CD4-positive, alpha-beta memory T cell (primary cell): ENCODE measurements at regions not wholly inside any gene's neighbourhood (a gene's known extent, or its start where the extent isn't known, plus 50 kb on each side); places are given as distances from the start of the nearest gene placed in this dataset.

Experiments used
- CTCF ChIA-PET: fragments of 350-600 bp; sonication (Branson Sonifier 250); formaldehyde crosslinking; loops from one replicate; lab custom pipeline; 2021; ENCODE audit warnings: inconsistent platforms; ENCODE audit not compliant: partially characterized antibody; lab: Charles Lee
- POLR2A ChIA-PET: fragments of 350-600 bp; sonication (Branson Sonifier 250); formaldehyde crosslinking; loops from one replicate; lab custom pipeline; 2021; ENCODE audit not compliant: partially characterized antibody; lab: Charles Lee
- DNase-seq, 5 donors: peaks; one replicate each; pipeline versions ENCODE4 v3.0.0 to v3.0.0-alpha.2; 2020 to 2022; ENCODE audit warnings: mixed read lengths in 1 of 5
- H3K27ac ChIP-seq: one replicate; pipeline ENCODE4 v1.7.0; 2013; ENCODE audit warnings: low read depth, low read length
- H3K27me3 ChIP-seq: 2 replicates; pipeline ENCODE4 v1.7.0; 2013; ENCODE audit warnings: mild to moderate bottlenecking, low read length, moderate library complexity; ENCODE audit not compliant: insufficient read depth
- H3K36me3 ChIP-seq: 2 replicates; pipeline ENCODE4 v1.7.0; 2013; ENCODE audit warnings: mild to moderate bottlenecking, low read length, moderate library complexity; ENCODE audit not compliant: insufficient read depth
- H3K4me1 ChIP-seq: 2 replicates; pipeline ENCODE4 v1.7.0; 2013; ENCODE audit warnings: mild to moderate bottlenecking, low read length, moderate library complexity; ENCODE audit not compliant: insufficient read depth
- H3K4me3 ChIP-seq, 2 donors: one replicate each; pipeline ENCODE4 v1.7.0; 2013; ENCODE audit warnings: low read length in 2 of 2, mild to moderate bottlenecking in 1 of 2
- H3K9me3 ChIP-seq, 2 donors: one replicate each; pipeline ENCODE4 v1.7.0; 2013; ENCODE audit warnings: low read length in 2 of 2, control low read depth in 1 of 2; ENCODE audit not compliant: control insufficient read depth in 1 of 2
- H3K27ac Mint-ChIP-seq, 7 donors: one replicate each; pipeline ENCODE4 v1.8.0; 2020 to 2021; ENCODE audit warnings: mixed read lengths in 7 of 7, mild to moderate bottlenecking in 6 of 7, inconsistent platforms in 3 of 7, moderate library complexity in 3 of 7
- H3K27me3 Mint-ChIP-seq, 2 donors: one replicate each; pipeline ENCODE4 v1.8.0; 2020 to 2021; ENCODE audit warnings: mixed read lengths in 2 of 2
- H3K36me3 Mint-ChIP-seq, 2 donors: one replicate each; pipeline ENCODE4 v1.8.0; 2020 to 2021; ENCODE audit warnings: mixed read lengths in 2 of 2, inconsistent platforms in 1 of 2, mild to moderate bottlenecking in 1 of 2
- H3K4me1 Mint-ChIP-seq, 4 donors: one replicate each; pipeline ENCODE4 v1.8.0; 2020 to 2021; ENCODE audit warnings: mixed read lengths in 4 of 4, mild to moderate bottlenecking in 1 of 4
- H3K4me3 Mint-ChIP-seq, 8 donors: one replicate each; pipeline ENCODE4 v1.8.0; 2020 to 2021; ENCODE audit warnings: mixed read lengths in 8 of 8, mild to moderate bottlenecking in 7 of 8, moderate library complexity in 6 of 8, inconsistent platforms in 3 of 8
- H3K9me3 Mint-ChIP-seq, 8 donors: one replicate each; pipeline ENCODE4 v1.8.0; 2020 to 2021; ENCODE audit warnings: mixed read lengths in 8 of 8, mild to moderate bottlenecking in 5 of 8, inconsistent platforms in 3 of 8, moderate library complexity in 1 of 8
- intact Hi-C: fragments of 100-400 bp; cut with micrococcal nuclease; formaldehyde crosslinking; loops from one replicate; pipeline ENCODE4 v1.15.1; 2023

DNA sequence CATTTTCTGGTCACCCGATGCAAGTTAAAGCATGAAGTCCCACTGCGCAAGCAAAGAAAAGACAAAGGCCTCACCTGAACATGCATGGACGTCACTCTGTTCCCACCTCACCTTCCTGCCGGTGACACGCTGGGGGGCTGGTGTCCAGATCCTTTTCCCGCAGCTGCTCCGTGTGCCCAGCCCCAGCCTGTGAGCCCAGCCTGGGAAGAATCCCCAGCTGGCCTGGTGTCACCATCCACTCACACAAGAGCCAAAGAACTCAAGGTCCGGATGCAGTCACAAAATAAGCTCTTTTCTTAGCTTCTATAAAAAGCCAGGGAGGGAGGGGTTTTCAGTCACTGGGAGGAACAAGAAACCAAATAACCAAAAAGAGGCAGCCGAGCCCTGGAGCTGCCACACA is 249.9 kb downstream of the COL4A1 start:
- Mint-ChIP-seq H3K9me3 (peaks cover 0 to 8% (median 0%) of the 10 kb centered on the region in 8 donors), H3K27me3 (peaks cover 0 to 1% of the 10 kb centered on the region in 2 donors), H3K4me3 (no peak overlapping the region), H3K36me3 (no peaks in the 10 kb centered on the region), H3K27ac (no peak overlapping the region), H3K4me1 (no peaks in the 10 kb centered on the region)
- Histone ChIP-seq H3K4me1 (no peaks in the 10 kb centered on the region), H3K4me3 (no peak overlapping the region), H3K9me3 (no peaks in the 10 kb centered on the region), H3K27ac (no peak overlapping the region), H3K27me3 (no peaks in the 10 kb centered on the region), H3K36me3 (no peaks in the 10 kb centered on the region)
- ChIA-PET CTCF (no interaction called here), POLR2A (no interaction called here)
- intact Hi-C loops: no loop called here
- DNase-seq: no peak

DNA sequence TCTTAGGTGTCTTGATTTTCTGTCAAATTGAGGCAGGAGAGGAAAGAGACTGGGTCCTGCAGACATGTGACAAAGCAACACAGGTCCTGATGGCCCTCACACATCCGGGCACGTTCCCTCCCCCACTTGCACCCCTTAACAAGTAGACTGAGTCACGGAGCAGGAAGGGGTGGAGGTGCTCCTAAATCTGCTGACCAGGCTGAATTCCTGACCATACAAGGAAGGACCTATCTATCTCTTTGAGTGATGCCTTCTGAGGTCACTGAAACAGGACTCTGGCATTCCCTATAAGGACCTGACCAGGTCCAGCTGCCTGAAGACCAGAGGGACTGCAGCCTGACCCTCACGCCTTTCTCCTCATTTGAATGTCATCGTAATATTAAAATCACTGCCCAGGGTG is 250.3 kb downstream of the COL4A1 start:
- no peaks in the 10 kb centered on the region for H3K9me3 ChIP-seq
- peaks cover 0 to 1% of the 10 kb centered on the region in 2 donors for H3K27me3 Mint-ChIP-seq
- no peaks in the 10 kb centered on the region for H3K4me1 Mint-ChIP-seq
- ChIA-PET CTCF (no interaction called here), POLR2A (no interaction called here)
- H3K9me3 Mint-ChIP-seq: peaks cover 0 to 8% (median 0%) of the 10 kb centered on the region in 8 donors
- no peak overlapping the region for H3K4me3 Mint-ChIP-seq
- intact Hi-C loops: no loop called here
- H3K36me3 Mint-ChIP-seq: no peaks in the 10 kb centered on the region
- no peak for DNase-seq
- no peaks in the 10 kb centered on the region for H3K4me1 ChIP-seq
- no peaks in the 10 kb centered on the region for H3K27me3 ChIP-seq
- H3K4me3 ChIP-seq: no peak overlapping the region
- no peak overlapping the region for H3K27ac Mint-ChIP-seq
- no peaks in the 10 kb centered on the region for H3K36me3 ChIP-seq
- no peak overlapping the region for H3K27ac ChIP-seq

DNA sequence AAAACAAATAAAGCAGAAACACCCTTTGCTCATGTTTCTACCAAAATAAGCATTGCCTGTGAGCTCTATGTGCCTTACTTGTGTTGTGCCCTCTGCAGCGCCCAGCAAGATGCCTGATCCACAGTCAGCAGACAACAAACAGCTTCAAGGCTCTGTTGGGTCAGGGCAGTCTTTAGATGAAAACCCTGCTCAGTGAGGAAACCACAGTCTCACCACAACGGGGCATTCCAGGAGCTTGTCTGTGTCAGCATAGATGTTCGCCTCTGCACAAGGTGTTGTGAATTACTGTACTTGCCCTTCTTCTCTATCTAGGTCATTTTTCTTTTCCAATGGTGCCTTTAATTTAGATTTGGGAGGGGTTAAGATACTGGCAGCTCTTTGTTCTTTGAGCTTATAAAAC is 251.9 kb downstream of the COL4A1 start:
- POLR2A ChIA-PET: no interaction called here
- Histone ChIP-seq H3K27me3 (no peaks in the 10 kb centered on the region), H3K9me3 (no peaks in the 10 kb centered on the region), H3K27ac (no peak overlapping the region), H3K36me3 (no peaks in the 10 kb centered on the region), H3K4me1 (no peaks in the 10 kb centered on the region), H3K4me3 (no peak overlapping the region)
- no peak for DNase-seq
- Mint-ChIP-seq H3K36me3 (no peaks in the 10 kb centered on the region), H3K27me3 (peaks cover 0 to 1% of the 10 kb centered on the region in 2 donors), H3K27ac (no peak overlapping the region), H3K4me3 (no peak overlapping the region), H3K4me1 (no peaks in the 10 kb centered on the region), H3K9me3 (peaks cover 0 to 10% (median 0%) of the 10 kb centered on the region in 8 donors)
- intact Hi-C loops: no loop called here
- CTCF ChIA-PET: no interaction called here

DNA sequence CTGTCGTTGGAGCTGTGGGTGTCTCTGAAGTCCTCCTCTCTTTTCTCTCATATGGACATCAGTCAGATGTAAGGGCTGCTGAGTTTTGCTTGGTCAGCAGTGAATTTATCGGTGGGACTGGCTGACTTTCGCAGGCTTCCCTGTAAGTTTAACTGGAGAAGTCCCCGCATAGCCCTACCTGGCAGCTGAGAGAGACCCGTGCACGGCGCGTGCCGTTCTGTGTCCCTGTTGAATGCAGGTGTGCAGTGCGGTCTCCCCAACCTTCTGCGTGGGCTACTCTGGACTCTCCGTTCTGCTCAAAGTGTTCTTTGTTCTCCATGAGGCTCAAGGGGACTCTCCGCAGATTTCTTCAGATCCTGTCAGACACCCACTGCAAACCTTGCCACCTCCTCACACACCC is 252.9 kb downstream of the COL4A1 start:
- peaks cover 0 to 10% (median 0%) of the 10 kb centered on the region in 8 donors for H3K9me3 Mint-ChIP-seq
- Histone ChIP-seq H3K27me3 (no peaks in the 10 kb centered on the region), H3K36me3 (no peaks in the 10 kb centered on the region), H3K4me1 (no peaks in the 10 kb centered on the region), H3K9me3 (no peaks in the 10 kb centered on the region), H3K27ac (no peak overlapping the region), H3K4me3 (no peak overlapping the region)
- no peaks in the 10 kb centered on the region for H3K36me3 Mint-ChIP-seq
- no peak for DNase-seq
- intact Hi-C loops: no loop called here
- CTCF ChIA-PET: no interaction called here
- no peak overlapping the region for H3K27ac Mint-ChIP-seq
- POLR2A ChIA-PET: no interaction called here
- H3K27me3 Mint-ChIP-seq: peaks cover 0 to 1% of the 10 kb centered on the region in 2 donors
- H3K4me1 Mint-ChIP-seq: no peaks in the 10 kb centered on the region
- H3K4me3 Mint-ChIP-seq: no peak overlapping the region

DNA sequence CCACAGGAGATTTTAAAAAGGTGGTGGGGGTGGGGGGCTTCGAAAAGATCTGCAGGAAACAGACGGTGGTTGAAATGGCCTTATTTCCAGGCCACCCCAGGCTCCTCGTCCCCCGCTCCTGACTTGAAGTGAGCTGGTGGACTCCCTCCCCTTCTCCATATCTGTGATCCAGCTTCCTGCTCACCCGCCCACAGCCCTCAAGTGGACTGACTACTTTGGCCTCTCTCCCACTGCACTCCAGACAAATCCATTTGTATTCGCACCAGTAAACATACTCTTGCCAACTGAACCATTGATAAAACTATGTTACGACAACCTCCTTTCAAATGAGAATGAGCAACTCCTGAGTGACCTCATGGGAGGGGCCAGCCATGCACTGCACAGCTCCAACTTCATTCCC is 259.5 kb downstream of the COL4A1 start:
- H3K4me3 Mint-ChIP-seq: no peak overlapping the region
- Histone ChIP-seq H3K27me3 (no peaks in the 10 kb centered on the region), H3K9me3 (no peaks in the 10 kb centered on the region), H3K36me3 (no peaks in the 10 kb centered on the region), H3K27ac (no peak overlapping the region), H3K4me3 (no peak overlapping the region), H3K4me1 (no peaks in the 10 kb centered on the region)
- H3K36me3 Mint-ChIP-seq: no peaks in the 10 kb centered on the region
- H3K27ac Mint-ChIP-seq: no peak overlapping the region
- H3K4me1 Mint-ChIP-seq: no peaks in the 10 kb centered on the region
- CTCF ChIA-PET: no interaction called here
- H3K9me3 Mint-ChIP-seq: peaks cover 0 to 5% (median 0%) of the 10 kb centered on the region in 8 donors
- no peak for DNase-seq
- intact Hi-C loops: no loop called here
- peaks cover 1 to 5% of the 10 kb centered on the region in 2 donors for H3K27me3 Mint-ChIP-seq
- POLR2A ChIA-PET: no interaction called here

DNA sequence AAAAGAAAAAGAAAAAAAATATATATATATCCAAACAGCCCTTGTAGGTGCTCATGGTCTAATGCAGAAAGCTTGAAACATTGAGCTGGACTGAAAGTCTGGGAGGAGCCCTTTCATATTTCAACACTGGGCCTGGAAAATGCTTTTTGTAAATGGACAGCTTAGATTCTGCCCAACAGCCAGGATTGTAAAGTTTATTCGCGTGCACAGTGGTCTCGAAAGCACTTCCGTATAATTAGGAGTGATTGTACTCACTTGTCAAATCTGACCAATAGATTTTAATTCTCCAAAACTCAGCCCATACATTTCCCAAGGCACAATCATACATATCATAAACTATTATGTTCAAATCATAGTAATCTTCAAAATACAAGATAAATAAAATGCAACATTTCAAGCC is 260.1 kb downstream of the COL4A1 start:
- H3K9me3 Mint-ChIP-seq: peaks cover 0 to 3% (median 0%) of the 10 kb centered on the region in 8 donors
- Histone ChIP-seq H3K36me3 (no peaks in the 10 kb centered on the region), H3K27ac (no peak overlapping the region), H3K27me3 (no peaks in the 10 kb centered on the region), H3K4me1 (no peaks in the 10 kb centered on the region), H3K9me3 (no peaks in the 10 kb centered on the region), H3K4me3 (no peak overlapping the region)
- H3K4me3 Mint-ChIP-seq: no peak overlapping the region
- POLR2A ChIA-PET: no interaction called here
- no peak overlapping the region for H3K27ac Mint-ChIP-seq
- H3K4me1 Mint-ChIP-seq: no peaks in the 10 kb centered on the region
- CTCF ChIA-PET: no interaction called here
- H3K27me3 Mint-ChIP-seq: peaks cover 1 to 5% of the 10 kb centered on the region in 2 donors
- DNase-seq: no peak
- no peaks in the 10 kb centered on the region for H3K36me3 Mint-ChIP-seq
- intact Hi-C loops: no loop called here

DNA sequence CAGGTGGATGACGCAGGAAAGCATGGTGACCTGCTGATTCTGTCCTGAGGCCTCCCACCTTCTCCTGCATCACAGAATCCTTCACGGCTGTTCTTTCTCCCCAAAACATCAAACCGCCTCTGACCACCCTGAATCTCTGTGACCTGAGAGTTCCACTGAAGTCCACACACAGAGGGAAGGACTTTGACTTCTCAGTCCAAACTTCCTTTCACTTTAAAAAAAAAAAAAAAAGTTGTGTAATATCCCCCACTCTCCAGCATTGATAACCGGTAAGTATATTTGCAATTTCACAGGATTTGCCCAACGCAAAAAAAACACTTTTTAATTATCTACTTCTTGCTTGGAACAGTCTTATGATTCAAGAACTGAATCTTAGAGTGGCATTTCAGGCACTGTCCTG is 259.5 kb upstream of the IRS2 start:
- no peak for DNase-seq
- H3K4me1 Mint-ChIP-seq: no peaks in the 10 kb centered on the region
- no peak overlapping the region for H3K4me3 Mint-ChIP-seq
- Histone ChIP-seq H3K27ac (no peak overlapping the region), H3K36me3 (no peaks in the 10 kb centered on the region), H3K9me3 (no peaks in the 10 kb centered on the region), H3K4me3 (no peak overlapping the region), H3K27me3 (no peaks in the 10 kb centered on the region), H3K4me1 (no peaks in the 10 kb centered on the region)
- H3K9me3 Mint-ChIP-seq: peaks cover 0 to 2% (median 0%) of the 10 kb centered on the region in 8 donors
- intact Hi-C loops: no loop called here
- CTCF ChIA-PET: no interaction called here
- H3K27me3 Mint-ChIP-seq: peaks cover 1 to 5% of the 10 kb centered on the region in 2 donors
- H3K36me3 Mint-ChIP-seq: no peaks in the 10 kb centered on the region
- H3K27ac Mint-ChIP-seq: no peak overlapping the region
- POLR2A ChIA-PET: no interaction called here

DNA sequence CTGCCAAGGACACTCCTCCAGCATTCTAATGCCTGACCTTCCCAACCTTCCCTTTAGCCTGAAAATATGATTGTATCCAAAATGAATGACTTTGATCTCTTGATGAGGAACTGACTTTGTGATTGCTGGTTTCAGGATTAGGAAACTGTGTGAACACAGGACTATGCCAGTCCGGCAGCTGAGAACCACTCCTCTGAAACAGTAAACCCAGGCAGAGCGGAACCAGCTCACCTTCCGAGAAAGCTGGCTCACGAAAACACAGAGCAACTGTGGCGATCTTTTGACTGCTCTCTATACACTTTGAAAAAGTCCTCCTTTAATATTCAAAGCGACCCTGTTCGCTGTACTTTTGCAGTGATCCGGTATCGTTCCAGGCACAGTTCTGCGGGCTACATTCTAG is 258.8 kb upstream of the IRS2 start:
- ChIA-PET POLR2A (no interaction called here), CTCF (no interaction called here)
- H3K4me1 Mint-ChIP-seq: no peaks in the 10 kb centered on the region

More for the DNA sequence above, 258.8 kb upstream of the IRS2 start:
- no peak for DNase-seq
- Mint-ChIP-seq H3K4me3 (no peak overlapping the region), H3K27me3 (peaks cover 1 to 5% of the 10 kb centered on the region in 2 donors), H3K9me3 (peaks cover 0 to 2% (median 0%) of the 10 kb centered on the region in 8 donors), H3K27ac (no peak overlapping the region), H3K36me3 (no peaks in the 10 kb centered on the region)
- H3K4me1 ChIP-seq: no peaks in the 10 kb centered on the region
- H3K4me3 ChIP-seq: no peak overlapping the region
- H3K36me3 ChIP-seq: no peaks in the 10 kb centered on the region
- H3K9me3 ChIP-seq: no peaks in the 10 kb centered on the region
- no peak overlapping the region for H3K27ac ChIP-seq
- intact Hi-C loops: no loop called here
- H3K27me3 ChIP-seq: no peaks in the 10 kb centered on the region
